T-helper 1 cell treated with Interleukin-12 subunit alpha and Interleukin-12 subunit beta and Interleukin-4 antibody, amounts not matched to agents 30 ng/mL and 1 ng/mL, for 36 hours (primary cell): ENCODE measurements at regions not wholly inside any gene's neighbourhood (a gene's known extent, or its start where the extent isn't known, plus 50 kb on each side); places are given as distances from the start of the nearest gene placed in this dataset.
"Not testable (repeated sequence)": the region's sequence is repeated elsewhere in the genome, so short reads cannot be mapped to it uniquely, and the experiment has no call there.

ENCODE experiments used
- intact Hi-C: fragments of 100-400 bp; cut with micrococcal nuclease; formaldehyde crosslinking; loops from one replicate; pipeline ENCODE4 v1.15.1; 2024

GRCh38 chr5:87183896-87184295 lies 83.8 kb upstream of the RASA1 start:
- intact Hi-C loops, result no loop called here

GRCh38 chr5:87184605-87185004 lies 83.1 kb upstream of the RASA1 start:
- intact Hi-C loops, result no loop called here

GRCh38 chr5:87185838-87186237 lies 81.8 kb upstream of the RASA1 start:
- intact Hi-C loops, result no loop called here

GRCh38 chr5:87188391-87188790 lies 79.3 kb upstream of the RASA1 start:
- intact Hi-C loops, result no loop called here

GRCh38 chr5:87190041-87190440 lies 77.6 kb upstream of the RASA1 start:
- intact Hi-C loops, result no loop called here

GRCh38 chr5:87190687-87191086 lies 77.0 kb upstream of the RASA1 start:
- intact Hi-C loops, result no loop called here

GRCh38 chr5:87191645-87192044 lies 76.0 kb upstream of the RASA1 start:
- intact Hi-C loops, result no loop called here

GRCh38 chr5:87195104-87195591 lies 72.5 kb upstream of the RASA1 start:
- intact Hi-C loops, result no loop called here

- intact Hi-C loops, result no loop called here
Observed at GRCh38 chr5:87195616-87196015, 72.1 kb upstream of the RASA1 start.

- intact Hi-C loops, result no loop called here
Observed at GRCh38 chr5:87198010-87198409, 69.7 kb upstream of the RASA1 start.

- intact Hi-C loops, result not testable (repeated sequence)
Observed at GRCh38 chr5:87199246-87199645, 68.4 kb upstream of the RASA1 start.

- intact Hi-C loops, result not testable (repeated sequence)
Observed at GRCh38 chr5:87199704-87200103, 68.0 kb upstream of the RASA1 start.

- intact Hi-C loops, result no loop called here
Observed at GRCh38 chr5:87210076-87210475, 57.6 kb upstream of the RASA1 start.

- intact Hi-C loops, result no loop called here
Observed at GRCh38 chr5:87210743-87211142, 56.9 kb upstream of the RASA1 start.

GRCh38 chr5:87211676-87212075 lies 56.0 kb upstream of the RASA1 start:
- intact Hi-C loops, result no loop called here

GRCh38 chr5:87212183-87212582 lies 55.5 kb upstream of the RASA1 start:
- intact Hi-C loops, result not testable (repeated sequence)

GRCh38 chr5:87217480-87217879 lies 50.2 kb upstream of the RASA1 start:
- intact Hi-C loops, result not testable (repeated sequence)
